Stomach (tissue), 8 donors: ENCODE measurements at regions not wholly inside any gene's neighbourhood (a gene's known extent, or its start where the extent isn't known, plus 50 kb on each side); places are given as distances from the start of the nearest gene placed in this dataset.

ENCODE experiments used
- DNase-seq, 2 donors: peaks; one replicate each; pipeline versions ENCODE4 v3.0.0 to v3.0.0-alpha.2; 2013 to 2019
- H3K27ac ChIP-seq, 5 donors: fragments of 200-600 bp in 4 of 5; sonication (generic) in 4 of 5; one replicate each; pipeline ENCODE4 v1.5.1; 2013 to 2019; ENCODE audit warnings: mild to moderate bottlenecking in 1 of 5, moderate library complexity in 1 of 5
- H3K27me3 ChIP-seq, 3 donors: fragments of 200-600 bp; sonication (generic); one replicate each; pipeline ENCODE4 v1.5.1; 2017 to 2019; ENCODE audit warnings: mixed run types in 1 of 3
- H3K36me3 ChIP-seq, 4 donors: fragments of 200-600 bp; sonication (generic); 1 replicate in 3 of 4; 2 replicates in 1 of 4; pipeline ENCODE4 v1.5.1; 2016 to 2019
- H3K4me1 ChIP-seq, 4 donors: fragments of 200-600 bp; sonication (generic); one replicate each; pipeline ENCODE4 v1.5.1; 2016 to 2019
- H3K4me3 ChIP-seq, 4 donors: fragments of 200-600 bp; sonication (generic) in 3 of 4; one replicate each; pipeline ENCODE4 v1.5.1; 2016 to 2019; ENCODE audit warnings: mild to moderate bottlenecking in 1 of 4
- H3K9me3 ChIP-seq, 4 donors: fragments of 200-600 bp; sonication (generic); one replicate each; pipeline ENCODE4 v1.5.1; 2016 to 2019
- EP300 ChIP-seq: sonication (generic); formaldehyde crosslinking; IDR thresholded peaks from one replicate; pipeline ENCODE4 v1.6.1; 2017; ENCODE audit warnings: antibody characterized with exemption
- POLR2A ChIP-seq, 4 donors: fragments of 450-650 bp; IDR thresholded peaks; one replicate each; pipeline ENCODE4 v1.6.1; 2016; ENCODE audit warnings: antibody characterized with exemption in 4 of 4, control low read depth in 2 of 4, mild to moderate bottlenecking in 1 of 4, moderate library complexity in 1 of 4
- POLR2AphosphoS5 ChIP-seq, 3 donors: sonication (generic); formaldehyde crosslinking; IDR thresholded peaks; one replicate each; pipeline ENCODE4 v1.6.1; 2016; ENCODE audit warnings: antibody characterized with exemption in 3 of 3
- WGBS, 5 donors: extraction: QIAGEN DNeasy Blood & Tissue Kit in 3 of 5; methylation state at CpG; one replicate each; pipeline versions ENCODE4 v1.1.5 to v1.1.7; 2013 to 2018; 5-methylcytosine and 5-hydroxymethylcytosine counted together
- intact Hi-C: fragments of 100-400 bp; cut with DNase I; formaldehyde crosslinking; loops from one replicate; pipeline ENCODE4 v1.15.1; 2023; ENCODE audit warnings: low total_unique reads
- TF ChIP-seq, protein P1 (sequence below), 7 experiments: fragments of 450-650 bp in 4 of 7; fragments of 200-600 bp in 3 of 7; sonication (generic) in 3 of 7; IDR thresholded peaks; one replicate each; pipeline ENCODE4 v1.5.1; 2016 to 2019; ENCODE audit warnings: antibody characterized with exemption in 7 of 7, control low read depth in 2 of 7, mild to moderate bottlenecking in 1 of 7
- donor health status: healthy with polysubstance abuse.
- donor health status: Bipolar disorder and iron deficiency.
- donor health status: healthy.

- 85 to 91% (median 87%) methylated on average over 11 of the region's 11 CpGs for WGBS, 5 donors
- Histone ChIP-seq H3K9me3 (no peaks in the 10 kb centered on the region), H3K27ac (no peak overlapping the region), H3K4me1 (no peaks in the 10 kb centered on the region), H3K4me3 (no peak overlapping the region), H3K36me3 (no peaks in the 10 kb centered on the region), H3K27me3 (no peaks in the 10 kb centered on the region)
- no peak for TF ChIP-seq POLR2A (IDR thresholded peaks at IDR 0.05)
- TF ChIP-seq, protein P1, sequence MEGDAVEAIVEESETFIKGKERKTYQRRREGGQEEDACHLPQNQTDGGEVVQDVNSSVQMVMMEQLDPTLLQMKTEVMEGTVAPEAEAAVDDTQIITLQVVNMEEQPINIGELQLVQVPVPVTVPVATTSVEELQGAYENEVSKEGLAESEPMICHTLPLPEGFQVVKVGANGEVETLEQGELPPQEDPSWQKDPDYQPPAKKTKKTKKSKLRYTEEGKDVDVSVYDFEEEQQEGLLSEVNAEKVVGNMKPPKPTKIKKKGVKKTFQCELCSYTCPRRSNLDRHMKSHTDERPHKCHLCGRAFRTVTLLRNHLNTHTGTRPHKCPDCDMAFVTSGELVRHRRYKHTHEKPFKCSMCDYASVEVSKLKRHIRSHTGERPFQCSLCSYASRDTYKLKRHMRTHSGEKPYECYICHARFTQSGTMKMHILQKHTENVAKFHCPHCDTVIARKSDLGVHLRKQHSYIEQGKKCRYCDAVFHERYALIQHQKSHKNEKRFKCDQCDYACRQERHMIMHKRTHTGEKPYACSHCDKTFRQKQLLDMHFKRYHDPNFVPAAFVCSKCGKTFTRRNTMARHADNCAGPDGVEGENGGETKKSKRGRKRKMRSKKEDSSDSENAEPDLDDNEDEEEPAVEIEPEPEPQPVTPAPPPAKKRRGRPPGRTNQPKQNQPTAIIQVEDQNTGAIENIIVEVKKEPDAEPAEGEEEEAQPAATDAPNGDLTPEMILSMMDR (IDR thresholded peaks at IDR 0.05), result no peak
- TF ChIP-seq EP300, result no peak
- no peak for TF ChIP-seq POLR2AphosphoS5 (IDR thresholded peaks at IDR 0.05)
- intact Hi-C loops, result no loop called here
- no peak for DNase-seq
Observed at GRCh38 chr2:100677611-100678185, 114.9 kb downstream of the PDCL3 start.

DNA sequence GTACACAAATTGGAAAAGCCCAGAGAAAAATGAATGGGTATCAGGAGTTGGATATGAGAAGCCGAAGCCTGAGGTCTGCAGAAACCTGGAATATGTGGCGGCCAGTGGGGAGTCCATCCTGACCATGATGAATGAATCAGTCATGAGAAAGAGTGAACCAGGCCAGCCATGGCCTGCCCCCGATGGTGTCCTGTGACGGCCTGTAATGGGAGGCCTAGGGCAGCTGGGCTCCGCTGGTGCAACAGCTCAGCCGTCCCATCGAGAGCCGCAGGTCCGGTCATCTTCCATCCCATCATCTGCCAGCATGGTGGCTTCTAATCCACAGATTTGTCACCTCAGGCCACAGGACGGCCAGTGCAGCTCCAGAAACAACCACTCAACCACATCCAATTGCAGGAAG is 116.4 kb downstream of the PDCL3 start:
- H3K4me1 ChIP-seq, result no peaks in the 10 kb centered on the region
- intact Hi-C loops, result no loop called here
- H3K36me3 ChIP-seq, result no peaks in the 10 kb centered on the region
- H3K27me3 ChIP-seq, result no peaks in the 10 kb centered on the region
- H3K9me3 ChIP-seq, result peaks cover 0 to 4% (median 0%) of the 10 kb centered on the region in 4 donors
- H3K4me3 ChIP-seq, result no peak overlapping the region
- no peak overlapping the region for H3K27ac ChIP-seq
- DNase-seq, result no peak
- TF ChIP-seq POLR2AphosphoS5 (IDR thresholded peaks at IDR 0.05) (no peak), EP300 (no peak), POLR2A (IDR thresholded peaks at IDR 0.05) (no peak)
- TF ChIP-seq, protein P1 (IDR thresholded peaks at IDR 0.05), result no peak
- WGBS, 5 donors, result 87 to 97% (median 96%) methylated on average over 10 of the region's 10 CpGs

DNA sequence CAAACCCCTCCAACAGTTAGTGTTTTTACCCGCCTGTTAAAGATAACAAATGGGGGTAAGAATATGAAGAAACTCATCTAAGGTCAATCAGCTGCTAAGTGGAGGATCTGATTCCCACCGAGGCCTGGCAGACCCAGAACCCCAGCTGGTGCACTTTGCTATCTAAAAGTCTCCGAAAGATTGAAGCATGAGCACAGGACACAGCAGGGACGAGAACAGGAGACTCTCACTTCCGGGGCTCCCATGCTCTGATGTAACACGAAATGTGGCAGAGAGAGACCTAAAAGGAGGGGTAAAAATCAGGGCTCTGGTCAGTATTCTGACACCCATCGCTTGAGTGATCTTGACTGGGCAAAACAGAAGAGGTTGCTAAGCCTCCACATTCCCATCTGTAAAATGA is 119.7 kb downstream of the PDCL3 start:
- 69 to 91% (median 87%) methylated on average over 7 of the region's 7 CpGs for WGBS, 5 donors
- no peak for DNase-seq
- Histone ChIP-seq H3K27ac (no peak overlapping the region), H3K4me1 (no peaks in the 10 kb centered on the region), H3K4me3 (no peak overlapping the region), H3K36me3 (no peaks in the 10 kb centered on the region), H3K27me3 (no peaks in the 10 kb centered on the region), H3K9me3 (peaks cover 0 to 22% (median 11%) of the 10 kb centered on the region in 4 donors)
- TF ChIP-seq, protein P1 (IDR thresholded peaks at IDR 0.05), result no peak
- TF ChIP-seq POLR2AphosphoS5 (IDR thresholded peaks at IDR 0.05) (no peak), POLR2A (IDR thresholded peaks at IDR 0.05) (no peak), EP300 (no peak)
- intact Hi-C loops, result no loop called here

DNA sequence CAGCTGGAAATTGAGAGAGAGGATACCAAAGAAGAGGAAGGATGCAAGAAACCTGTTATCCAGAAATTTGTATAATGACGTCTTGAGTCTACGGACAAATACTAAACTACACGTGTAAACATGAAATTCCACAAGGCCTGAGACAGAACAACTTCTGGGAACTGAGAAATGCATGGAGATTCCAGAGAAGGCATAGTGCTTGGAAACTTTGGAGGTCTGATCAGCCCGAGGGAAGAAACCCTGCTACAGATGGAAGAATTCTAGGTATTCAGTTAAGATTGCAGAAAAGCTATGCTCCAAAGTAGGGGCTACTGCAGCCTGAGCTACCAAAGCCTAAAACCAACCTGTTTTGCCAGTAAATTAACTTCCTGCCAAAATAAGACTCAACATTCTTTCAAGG is 120.4 kb downstream of the PDCL3 start:
- Histone ChIP-seq H3K9me3 (peaks cover 0 to 23% (median 11%) of the 10 kb centered on the region in 4 donors), H3K4me1 (no peaks in the 10 kb centered on the region), H3K27ac (no peak overlapping the region), H3K4me3 (no peak overlapping the region), H3K27me3 (no peaks in the 10 kb centered on the region), H3K36me3 (no peaks in the 10 kb centered on the region)
- DNase-seq, result no peak
- TF ChIP-seq POLR2AphosphoS5 (IDR thresholded peaks at IDR 0.05) (no peak), POLR2A (IDR thresholded peaks at IDR 0.05) (no peak), EP300 (no peak)
- TF ChIP-seq, protein P1 (IDR thresholded peaks at IDR 0.05), result no peak
- intact Hi-C loops, result no loop called here
- WGBS, 5 donors, result 74 to 93% (median 89%) methylated on average over 4 of the region's 4 CpGs
